HAP-1 (cell line): ENCODE measurements at regions not wholly inside any gene's neighbourhood (a gene's known extent, or its start where the extent isn't known, plus 50 kb on each side); places are given as distances from the start of the nearest gene placed in this dataset.

Experiments used
- DNase-seq, 2 experiments: peaks; one replicate each; pipeline ENCODE4 v3.0.0-alpha.2; 2016 to 2020; ENCODE audit warnings: low spot score in 2 of 2
- H3K27me3 ChIP-seq: fragments of 250-450 bp; sonication (Bioruptor Pico); 2 replicates; pipeline ENCODE4 v1.5.1; 2020; ENCODE audit warnings: low read depth, mild to moderate bottlenecking, moderate library complexity
- H3K36me3 ChIP-seq: fragments of 250-450 bp; sonication (Bioruptor Pico); replicated peaks from 2 replicates; pipeline ENCODE4 v1.5.1; 2020; ENCODE audit warnings: mild to moderate bottlenecking
- H3K4me1 ChIP-seq: fragments of 250-450 bp; sonication (Bioruptor Pico); 2 replicates; pipeline ENCODE4 v1.5.1; 2020; ENCODE audit warnings: mild to moderate bottlenecking
- H3K4me3 ChIP-seq: fragments of 250-450 bp; sonication (Bioruptor Pico); 2 replicates; pipeline ENCODE4 v1.5.1; 2020; ENCODE audit warnings: mild to moderate bottlenecking, moderate library complexity
- H3K9me3 ChIP-seq: fragments of 250-450 bp; sonication (Bioruptor Pico); 2 replicates; pipeline ENCODE4 v1.5.1; 2020; ENCODE audit warnings: mild to moderate bottlenecking, moderate library complexity
- in situ Hi-C: fragments of 300-500 bp; cut with MboI; formaldehyde crosslinking; loops from 3 replicates; pipeline ENCODE4 v1.14.3; 2020; ENCODE audit warnings: low sequenced_read_pairs, inconsistent platforms, mixed read lengths

- Histone ChIP-seq H3K27me3 (0 out of 2 replicates have a peak, but pooled peaks cover 8% of the 10 kb centered on the region), H3K4me3 (no peak overlapping the region), H3K9me3 (no peaks in the 10 kb centered on the region), H3K36me3 (no peaks in the 10 kb centered on the region), H3K4me1 (0 out of 2 replicates have a peak, but pooled peaks cover 3% of the 10 kb centered on the region)
- no peak for DNase-seq
- in situ Hi-C loops, result no loop called here
Measured at GRCh38 chr11:116471608-116472256, 301.1 kb downstream of the BUD13 start.

- DNase-seq, result no peak
- no peaks in the 10 kb centered on the region for H3K36me3 ChIP-seq
- peaks cover 3% of the 10 kb centered on the region; the same call in 1 of the 2 replicates for H3K4me1 ChIP-seq
- H3K4me3 ChIP-seq, result no peak overlapping the region
- no peaks in the 10 kb centered on the region for H3K27me3 ChIP-seq
- H3K9me3 ChIP-seq, result 0 out of 2 replicates have a peak, but pooled peaks cover 3% of the 10 kb centered on the region
- in situ Hi-C loops, result no loop called here
Measured at GRCh38 chr11:116468699-116469098, 304.1 kb downstream of the BUD13 start.

GRCh38 chr11:116467823-116468222 lies 305.0 kb downstream of the BUD13 start:
- Histone ChIP-seq H3K4me3 (no peak overlapping the region), H3K9me3 (0 out of 2 replicates have a peak, but pooled peaks cover 3% of the 10 kb centered on the region), H3K27me3 (no peaks in the 10 kb centered on the region), H3K36me3 (no peaks in the 10 kb centered on the region), H3K4me1 (peaks cover 3% of the 10 kb centered on the region; the same call in 1 of the 2 replicates)
- DNase-seq, result no peak
- in situ Hi-C loops, result no loop called here

- in situ Hi-C loops, result no loop called here
- peaks cover 3% of the 10 kb centered on the region; the same call in 1 of the 2 replicates for H3K4me1 ChIP-seq
- no peak for DNase-seq
- H3K36me3 ChIP-seq, result no peaks in the 10 kb centered on the region
- H3K27me3 ChIP-seq, result no peaks in the 10 kb centered on the region
- no peak overlapping the region for H3K4me3 ChIP-seq
- 0 out of 2 replicates have a peak, but pooled peaks cover 3% of the 10 kb centered on the region for H3K9me3 ChIP-seq
Measured at GRCh38 chr11:116466801-116467200, 306.0 kb downstream of the BUD13 start.

- Histone ChIP-seq H3K4me3 (no peak overlapping the region), H3K9me3 (0 out of 2 replicates have a peak, but pooled peaks cover 3% of the 10 kb centered on the region), H3K36me3 (no peaks in the 10 kb centered on the region), H3K27me3 (no peaks in the 10 kb centered on the region), H3K4me1 (peaks cover 3% of the 10 kb centered on the region; the same call in 1 of the 2 replicates)
- in situ Hi-C loops, result no loop called here
- DNase-seq, result no peak
Measured at GRCh38 chr11:116466191-116466590, 306.6 kb downstream of the BUD13 start.

- Histone ChIP-seq H3K4me1 (peaks cover 3% of the 10 kb centered on the region; the same call in 1 of the 2 replicates), H3K36me3 (no peaks in the 10 kb centered on the region), H3K27me3 (no peaks in the 10 kb centered on the region), H3K9me3 (0 out of 2 replicates have a peak, but pooled peaks cover 3% of the 10 kb centered on the region), H3K4me3 (no peak overlapping the region)
- no peak for DNase-seq
- in situ Hi-C loops, result no loop called here
Measured at GRCh38 chr11:116465056-116465455, 307.7 kb downstream of the BUD13 start.

- H3K9me3 ChIP-seq, result 0 out of 2 replicates have a peak, but pooled peaks cover 3% of the 10 kb centered on the region
- H3K36me3 ChIP-seq, result no peaks in the 10 kb centered on the region
- in situ Hi-C loops, result no loop called here
- no peaks in the 10 kb centered on the region for H3K27me3 ChIP-seq
- no peaks in the 10 kb centered on the region; the same call in 1 of the 2 replicates for H3K4me1 ChIP-seq
- DNase-seq, result no peak
- H3K4me3 ChIP-seq, result no peak overlapping the region
Measured at GRCh38 chr11:116461789-116462188, 311.0 kb downstream of the BUD13 start.

- H3K4me3 ChIP-seq, result no peak overlapping the region
- H3K4me1 ChIP-seq, result no peaks in the 10 kb centered on the region; the same call in 1 of the 2 replicates
- no peaks in the 10 kb centered on the region for H3K9me3 ChIP-seq
- in situ Hi-C loops, result no loop called here
- no peak for DNase-seq
- H3K27me3 ChIP-seq, result no peaks in the 10 kb centered on the region
- H3K36me3 ChIP-seq, result no peaks in the 10 kb centered on the region
Measured at GRCh38 chr11:116460156-116460920, 312.4 kb downstream of the BUD13 start.

GRCh38 chr11:116459185-116460045 lies 313.4 kb downstream of the BUD13 start:
- no peak for DNase-seq
- Histone ChIP-seq H3K4me1 (no peaks in the 10 kb centered on the region; the same call in 1 of the 2 replicates), H3K4me3 (no peak overlapping the region), H3K36me3 (no peaks in the 10 kb centered on the region), H3K9me3 (no peaks in the 10 kb centered on the region), H3K27me3 (no peaks in the 10 kb centered on the region)
- in situ Hi-C loops, result no loop called here

GRCh38 chr11:116458546-116458945 lies 314.2 kb downstream of the BUD13 start:
- Histone ChIP-seq H3K4me3 (no peak overlapping the region), H3K4me1 (no peaks in the 10 kb centered on the region), H3K36me3 (no peaks in the 10 kb centered on the region), H3K27me3 (no peaks in the 10 kb centered on the region), H3K9me3 (no peaks in the 10 kb centered on the region)
- in situ Hi-C loops, result no loop called here
- no peak for DNase-seq

GRCh38 chr11:116457336-116458007 lies 315.3 kb downstream of the BUD13 start:
- Histone ChIP-seq H3K9me3 (no peaks in the 10 kb centered on the region), H3K4me1 (no peaks in the 10 kb centered on the region), H3K27me3 (no peaks in the 10 kb centered on the region), H3K36me3 (no peaks in the 10 kb centered on the region), H3K4me3 (no peak overlapping the region)
- no peak for DNase-seq
- in situ Hi-C loops, result no loop called here

- DNase-seq, result no peak
- in situ Hi-C loops, result no loop called here
Measured at GRCh38 chr11:116454951-116455350, 317.8 kb downstream of the BUD13 start.

More at GRCh38 chr11:116454951-116455350, 317.8 kb downstream of the BUD13 start:
- Histone ChIP-seq H3K27me3 (no peaks in the 10 kb centered on the region), H3K4me3 (no peak overlapping the region), H3K9me3 (no peaks in the 10 kb centered on the region), H3K36me3 (no peaks in the 10 kb centered on the region), H3K4me1 (no peaks in the 10 kb centered on the region)
